T-helper 1 cell (primary cell): ENCODE measurements at regions not wholly inside any gene's neighbourhood (a gene's known extent, or its start where the extent isn't known, plus 50 kb on each side); places are given as distances from the start of the nearest gene placed in this dataset.

Source experiments
- DNase-seq, 5 donors: peaks; one replicate each; pipeline ENCODE4 v3.0.0-alpha.2; 2012 to 2020

GRCh38 chr5:2946315-2946714, 194.8 kb upstream of the IRX2 start:
- DNase-seq, result no peak

GRCh38 chr5:2936413-2936812, 184.9 kb upstream of the IRX2 start:
- DNase-seq, result no peak

- DNase-seq, result no peak
Observed at GRCh38 chr5:2929779-2930178, 178.3 kb upstream of the IRX2 start.

GRCh38 chr5:2921651-2922050, 170.2 kb upstream of the IRX2 start:
- no peak for DNase-seq

- no peak for DNase-seq
Observed at GRCh38 chr5:2921176-2921575, 169.7 kb upstream of the IRX2 start.

- no peak for DNase-seq
Observed at GRCh38 chr5:2920312-2920711, 168.8 kb upstream of the IRX2 start.

- no peak for DNase-seq
Observed at GRCh38 chr5:2919310-2920018, 168.0 kb upstream of the IRX2 start.

GRCh38 chr5:2917524-2917923, 166.0 kb upstream of the IRX2 start:
- DNase-seq, result no peak

GRCh38 chr5:2917093-2917492, 165.6 kb upstream of the IRX2 start:
- no peak for DNase-seq

GRCh38 chr5:2916076-2916682, 164.7 kb upstream of the IRX2 start:
- no peak for DNase-seq

- DNase-seq, result no peak
Observed at GRCh38 chr5:2914981-2915484, 163.6 kb upstream of the IRX2 start.

- DNase-seq, result no peak
Observed at GRCh38 chr5:2914022-2914661, 162.7 kb upstream of the IRX2 start.

GRCh38 chr5:2913281-2913680, 161.8 kb upstream of the IRX2 start:
- DNase-seq, result no peak

- DNase-seq, result no peak
Observed at GRCh38 chr5:2912741-2913140, 161.3 kb upstream of the IRX2 start.

- no peak for DNase-seq
Observed at GRCh38 chr5:2910401-2911175, 159.1 kb upstream of the IRX2 start.

GRCh38 chr5:2909035-2909434, 157.6 kb upstream of the IRX2 start:
- no peak for DNase-seq

- DNase-seq, result no peak
Observed at GRCh38 chr5:2908086-2908485, 156.6 kb upstream of the IRX2 start.

GRCh38 chr5:2906302-2907090, 155.0 kb upstream of the IRX2 start:
- DNase-seq, result no peak

GRCh38 chr5:2905741-2906140, 154.3 kb upstream of the IRX2 start:
- no peak for DNase-seq

GRCh38 chr5:2904956-2905355, 153.5 kb upstream of the IRX2 start:
- no peak for DNase-seq

GRCh38 chr5:2904399-2904798, 152.9 kb upstream of the IRX2 start:
- no peak for DNase-seq
